NCI-H2196 (cell line): ENCODE measurements at regions not wholly inside any gene's neighbourhood (a gene's known extent, or its start where the extent isn't known, plus 50 kb on each side); places are given as distances from the start of the nearest gene placed in this dataset.
A peak's percentile ranks its signal among the peaks of the same experiment; 100 is the strongest.

Experiments used
- DNase-seq: peaks from one replicate; lab custom pipeline; 2025; ENCODE audit not compliant: unreplicated experiment; lab: John Stamatoyannopoulos, UW

DNA sequence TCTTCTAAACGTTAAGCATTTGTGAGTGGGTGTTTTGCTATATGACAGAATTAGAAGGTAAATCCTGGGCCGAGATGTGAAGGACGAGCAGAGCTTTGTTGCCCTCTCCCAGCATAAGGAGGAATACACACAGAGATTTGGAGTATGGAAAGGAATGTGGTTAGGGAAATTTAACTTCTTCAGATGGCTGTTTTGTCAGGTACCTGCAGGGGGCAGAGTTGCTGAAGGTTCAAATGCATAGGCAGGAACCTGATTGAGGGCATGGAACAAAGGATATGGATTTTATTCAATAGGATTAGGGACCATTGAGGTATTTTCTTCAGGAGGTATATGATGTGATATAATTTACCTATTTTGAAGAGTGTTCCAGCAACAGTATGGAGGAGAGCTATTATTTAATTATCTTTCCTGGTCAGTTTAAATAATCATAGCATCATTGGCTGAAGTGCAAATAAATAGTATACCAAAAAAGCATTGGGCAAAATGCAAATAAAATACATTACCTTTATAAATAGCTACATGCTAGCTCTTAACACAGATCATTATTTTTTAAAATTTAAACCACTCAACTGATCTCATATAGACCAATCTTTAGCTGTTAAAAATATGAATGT lies 143.6 kb downstream of the SLIT2 start:
- DNase-seq = peak; percentile 6

DNA sequence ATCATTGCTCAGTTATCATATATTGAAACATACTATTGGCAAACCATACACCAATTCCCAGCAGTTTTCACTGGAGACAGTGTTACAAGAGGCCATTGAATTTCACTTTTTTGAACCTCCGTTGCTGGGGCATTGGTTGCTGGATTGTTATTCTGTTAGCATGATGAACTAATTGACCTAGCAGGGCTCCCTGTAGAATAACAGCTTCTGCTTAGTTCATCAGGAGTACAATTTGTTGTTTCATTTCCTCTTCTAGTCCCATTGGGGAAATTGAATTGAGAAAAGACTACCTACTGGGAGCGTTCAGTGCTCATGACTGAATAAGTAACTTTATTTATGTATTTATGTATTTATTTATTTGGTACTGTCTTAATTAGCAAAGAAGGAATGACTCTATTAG lies 151.6 kb downstream of the SLIT2 start:
- no peak for DNase-seq

DNA sequence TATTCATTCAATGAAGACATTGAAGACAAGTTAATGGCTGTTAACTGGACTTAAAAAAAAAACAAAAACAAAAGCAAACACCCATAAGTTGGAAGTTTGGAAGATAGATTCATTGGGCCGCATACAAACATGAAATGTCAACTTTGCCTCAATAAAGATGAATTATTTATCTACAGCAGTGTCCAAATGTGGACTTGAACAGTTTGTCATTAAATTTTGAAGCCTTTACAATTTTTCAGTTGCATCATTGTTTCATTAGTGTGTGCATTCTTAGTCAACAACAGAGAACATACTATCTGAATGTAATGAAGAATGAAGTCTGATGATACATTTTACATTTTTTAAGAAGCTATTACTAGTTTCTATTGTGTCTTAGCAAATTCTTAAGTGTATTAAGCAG lies 152.1 kb downstream of the SLIT2 start:
- DNase-seq = no peak

DNA sequence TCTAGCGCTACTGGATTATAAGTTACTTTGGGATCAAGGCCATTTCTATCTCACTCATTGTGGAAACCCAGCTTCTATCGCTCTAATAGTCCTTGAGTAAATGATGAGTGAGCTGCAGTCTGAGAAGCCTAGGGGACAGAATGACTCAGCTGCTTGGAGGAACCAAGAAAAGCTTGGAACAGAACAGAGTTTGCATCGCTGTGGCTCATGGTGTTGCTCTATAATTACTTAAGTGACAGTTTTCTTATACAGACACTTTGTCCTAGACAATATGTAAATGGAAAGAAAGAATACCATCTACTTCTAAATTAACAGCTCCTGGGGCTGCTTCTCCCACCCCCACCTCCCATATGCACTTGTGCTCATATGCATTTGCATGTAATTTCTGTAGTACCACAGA lies 156.9 kb downstream of the SLIT2 start:
- no peak for DNase-seq

DNA sequence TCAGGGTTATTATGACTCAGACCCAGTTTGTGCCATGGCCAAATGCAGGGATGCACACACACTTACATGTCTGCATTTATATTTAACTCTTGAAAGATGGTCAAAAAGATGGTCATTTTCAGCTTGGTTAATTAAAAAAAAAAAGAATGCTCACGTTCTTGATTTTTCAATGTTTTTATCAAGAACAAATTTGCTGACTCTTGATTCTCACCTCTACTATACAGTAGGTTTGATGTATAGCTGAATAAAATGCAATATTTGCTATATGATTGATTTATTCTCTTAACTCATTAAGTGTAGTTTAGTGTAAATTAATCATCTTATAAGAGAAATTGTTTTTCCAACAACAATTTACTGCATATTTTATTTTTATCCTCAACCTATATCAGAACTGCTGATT lies 160.4 kb downstream of the SLIT2 start:
- DNase-seq = no peak

DNA sequence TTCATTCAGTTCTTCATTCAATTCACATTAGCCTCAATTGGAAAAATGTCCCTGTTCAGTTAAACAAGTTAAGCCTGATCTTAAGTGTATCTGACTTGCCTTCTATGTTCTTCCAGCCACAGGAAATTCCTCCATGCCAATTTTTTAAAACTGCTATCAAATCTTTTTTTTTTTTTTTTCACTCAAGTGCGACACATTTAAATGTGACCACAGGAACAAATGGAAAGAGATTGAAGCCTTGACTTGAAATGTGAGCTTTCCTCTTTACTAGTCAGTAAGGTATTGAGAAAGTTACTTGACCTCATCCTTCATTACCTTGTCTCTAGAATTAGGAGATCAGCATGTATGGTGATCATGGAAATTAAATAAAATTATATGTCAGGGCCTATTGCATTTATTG lies 165.1 kb downstream of the SLIT2 start:
- DNase-seq = no peak

DNA sequence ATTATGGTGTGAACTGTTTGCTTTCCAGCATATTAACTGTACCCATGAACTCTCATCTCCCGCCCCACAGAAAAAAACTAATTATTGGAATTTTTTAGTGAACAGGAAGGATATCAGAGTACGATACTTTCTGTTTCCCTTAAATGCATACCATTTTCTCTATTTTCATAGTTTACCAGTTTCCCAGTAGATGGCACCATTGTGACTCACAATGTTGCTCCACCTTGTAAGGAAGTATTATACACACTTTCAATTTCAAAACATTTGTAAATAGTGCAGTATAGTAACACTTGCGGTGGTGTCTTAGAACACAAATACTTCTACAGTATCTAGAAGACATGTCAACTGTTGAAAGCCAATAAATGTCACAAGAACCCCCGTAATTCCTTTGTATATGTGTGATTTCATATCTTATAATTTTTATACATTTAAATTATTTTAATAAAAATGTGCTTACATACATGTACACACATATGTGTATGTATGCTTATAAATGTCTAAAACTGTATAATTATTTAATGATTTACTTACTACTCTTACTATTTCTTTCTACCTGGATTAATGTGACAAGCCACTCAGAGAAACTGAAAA lies 167.3 kb downstream of the SLIT2 start:
- DNase-seq = peak; percentile 38

DNA sequence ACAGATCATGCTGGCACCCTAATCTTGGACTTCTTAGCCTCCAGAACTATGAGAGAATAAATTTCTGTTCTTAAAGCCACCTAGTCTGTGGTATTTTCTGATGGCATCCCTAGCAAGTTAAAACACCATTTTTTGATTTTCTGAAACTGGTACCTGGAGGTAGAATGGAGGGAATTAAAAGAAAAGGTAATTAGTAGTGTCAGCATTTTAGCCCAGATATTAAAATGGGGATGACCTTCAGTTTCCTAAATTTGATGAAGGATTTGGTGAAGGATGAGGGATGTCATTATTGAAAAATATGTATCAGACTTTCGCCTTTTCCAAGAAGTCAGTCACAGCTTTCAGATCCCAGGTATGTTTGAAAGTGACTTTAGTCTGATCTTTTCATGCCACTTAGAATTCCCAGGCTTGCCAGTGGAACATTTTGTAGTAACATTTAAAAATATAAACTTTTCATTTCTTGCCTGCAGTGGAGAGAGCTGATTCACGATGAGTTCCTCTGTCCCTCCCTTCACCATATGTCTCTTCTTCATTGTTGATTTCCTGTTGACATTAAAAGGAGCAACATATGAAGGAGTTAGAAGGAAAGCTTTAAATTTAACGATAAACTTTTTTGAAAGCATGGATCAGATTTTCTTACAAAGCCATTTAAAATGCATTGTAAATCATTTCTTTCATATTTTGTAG lies 169.4 kb downstream of the SLIT2 start:
- no peak for DNase-seq

DNA sequence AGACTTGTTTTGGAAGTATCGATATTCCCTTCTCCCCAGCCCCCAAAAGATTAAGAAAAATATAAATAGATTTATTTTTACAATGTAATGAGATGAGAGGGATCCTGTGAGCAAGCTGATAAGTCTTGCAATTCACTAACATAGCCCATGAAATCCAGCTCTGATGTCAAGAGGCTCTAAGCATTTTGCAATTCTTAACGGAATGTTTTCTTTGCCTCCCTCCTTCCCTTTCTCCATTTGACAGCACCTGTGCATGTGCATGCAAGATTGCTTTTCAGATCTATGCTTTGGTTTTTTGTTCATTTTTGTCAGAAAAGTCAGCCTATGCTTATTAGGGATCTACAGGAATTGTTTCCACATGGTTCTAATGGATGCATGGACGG lies 169.9 kb downstream of the SLIT2 start:
- DNase-seq = no peak

DNA sequence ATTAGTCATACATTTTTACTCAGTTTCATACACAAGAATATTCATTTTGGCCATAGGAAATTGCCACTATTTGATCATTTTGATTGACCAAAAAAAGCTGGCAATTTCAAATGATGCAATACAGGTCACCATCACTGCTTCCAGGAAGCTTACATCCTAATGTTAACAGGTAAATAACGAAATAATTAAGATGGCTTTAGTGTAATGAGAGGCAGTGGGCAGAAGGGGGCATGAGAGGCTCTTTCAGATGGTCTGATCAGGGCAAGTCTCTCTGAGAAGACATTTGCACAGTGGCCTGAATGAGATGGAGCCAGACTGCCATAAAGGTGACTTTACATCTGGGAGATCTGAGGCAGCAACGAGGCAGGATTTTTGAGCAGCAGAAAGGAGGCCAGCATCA lies 170.7 kb downstream of the SLIT2 start:
- DNase-seq = peak; percentile 2

DNA sequence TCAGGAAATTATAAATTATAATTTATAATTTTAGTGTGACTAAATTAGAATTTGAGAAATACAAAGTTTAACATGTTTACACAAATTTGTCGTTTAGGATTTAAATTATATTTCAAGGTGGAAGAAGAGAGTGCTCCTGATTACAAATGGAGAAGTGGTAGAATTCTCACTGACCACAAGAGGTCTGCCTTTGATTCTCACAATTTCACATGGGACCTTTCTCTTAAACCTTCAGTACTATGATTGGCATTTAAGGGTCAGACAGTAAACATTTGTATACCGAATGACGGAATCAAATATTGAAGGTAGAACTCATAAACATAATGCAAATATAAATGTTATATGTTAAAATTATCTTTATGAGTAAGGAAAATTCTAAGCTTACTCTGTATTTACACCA lies 171.7 kb downstream of the SLIT2 start:
- no peak for DNase-seq

DNA sequence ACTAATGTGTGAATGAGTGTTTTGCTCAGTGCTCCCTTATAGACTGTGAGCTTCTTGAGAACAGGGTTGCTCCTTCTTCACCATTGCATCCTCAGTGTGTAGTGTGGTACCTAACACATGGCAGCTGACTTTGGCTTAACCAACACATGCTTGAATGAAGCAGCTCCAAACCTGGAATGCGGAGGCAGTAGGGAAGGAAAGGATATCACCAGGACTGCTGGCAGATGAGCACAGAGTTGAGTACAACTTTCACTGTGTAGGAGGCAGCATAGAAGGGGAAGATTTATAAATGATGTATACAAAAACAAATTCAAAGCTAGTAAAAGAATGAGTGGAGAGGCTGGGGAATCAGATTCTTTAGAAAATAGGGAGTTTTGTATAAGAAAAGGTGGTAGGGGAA lies 174.3 kb downstream of the SLIT2 start:
- no peak for DNase-seq

DNA sequence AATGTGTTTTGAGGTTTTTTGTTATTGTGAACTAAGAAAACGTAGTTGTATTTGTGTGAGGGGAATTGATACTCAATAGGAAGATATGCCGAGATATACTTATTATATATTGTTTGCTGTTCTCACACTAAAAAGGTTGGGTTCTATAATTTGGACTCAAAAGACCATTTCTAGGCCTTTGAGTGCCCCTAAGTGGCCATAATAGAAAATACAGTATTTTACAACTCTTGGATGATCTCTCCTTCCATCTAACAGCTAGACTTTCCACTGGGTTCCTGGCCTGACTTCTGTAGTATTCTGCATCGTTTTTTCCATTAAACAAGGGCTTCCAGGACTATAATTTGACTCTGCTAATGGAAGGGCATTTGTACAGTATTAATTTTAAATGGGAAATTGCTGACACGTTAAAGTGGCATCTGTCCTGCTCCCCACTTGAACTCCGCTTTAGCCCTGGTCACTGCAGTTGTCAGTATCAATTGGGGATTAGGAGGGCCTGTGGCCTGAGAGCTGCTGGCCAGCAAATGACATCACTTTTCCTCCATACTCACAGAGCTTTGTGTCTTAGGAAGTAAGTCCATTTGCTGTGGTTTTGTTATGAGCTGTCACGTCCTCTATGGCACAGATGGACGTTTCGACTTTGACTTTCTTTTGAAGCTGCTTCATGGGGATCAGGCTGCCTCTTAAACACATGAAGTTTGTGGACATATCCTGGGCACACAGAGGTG lies 176.9 kb downstream of the SLIT2 start:
- DNase-seq = no peak

DNA sequence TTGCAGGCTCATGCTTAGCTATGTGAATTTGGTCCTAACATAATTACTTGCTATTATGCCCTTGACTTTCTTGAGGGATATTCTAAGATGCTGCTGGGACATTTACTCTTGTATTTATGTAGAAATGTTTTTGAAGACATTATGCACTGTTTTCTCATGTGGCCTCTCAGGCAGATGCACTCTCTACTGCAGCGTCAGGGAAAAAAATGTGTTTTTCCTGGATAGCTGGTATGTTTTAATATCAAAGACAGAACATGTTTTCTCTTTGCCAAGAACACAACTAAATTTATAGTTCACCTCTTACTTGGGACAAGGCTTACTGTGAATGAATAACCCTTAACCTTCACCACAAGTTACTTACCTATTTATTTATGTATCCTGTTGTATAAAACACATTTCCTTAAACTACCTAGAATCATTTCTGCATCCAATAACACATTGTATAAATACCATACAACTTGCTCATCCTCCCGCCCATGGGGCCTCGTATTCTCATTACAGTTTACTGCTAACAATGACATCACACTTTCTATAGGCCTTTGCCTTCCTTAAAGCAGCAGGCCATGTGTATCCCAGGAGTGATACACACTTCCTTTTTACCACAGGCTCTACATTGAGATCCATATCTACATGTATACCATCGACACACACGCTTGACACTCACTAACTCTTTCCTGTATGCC lies 178.7 kb downstream of the SLIT2 start:
- no peak for DNase-seq

DNA sequence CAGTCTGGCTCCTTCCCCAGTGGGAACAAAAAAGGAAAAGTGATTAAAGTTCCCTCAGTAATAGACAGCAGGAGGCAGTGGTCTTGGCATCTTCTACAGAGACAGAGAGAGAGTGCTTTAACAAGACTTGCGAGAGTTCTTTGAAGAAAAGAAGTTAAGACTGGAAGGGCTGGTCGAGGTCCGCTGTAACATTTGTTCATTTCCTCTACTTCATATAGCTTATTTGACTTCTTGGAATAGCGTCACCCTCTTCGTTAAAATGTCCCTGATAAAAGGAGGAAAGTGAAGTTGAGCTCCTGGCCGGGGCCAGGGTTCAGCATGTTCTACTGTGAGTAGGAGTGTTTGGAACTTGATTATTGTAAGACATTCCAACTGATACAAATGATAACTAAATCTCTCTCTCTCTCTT lies 179.8 kb downstream of the SLIT2 start:
- no peak for DNase-seq

DNA sequence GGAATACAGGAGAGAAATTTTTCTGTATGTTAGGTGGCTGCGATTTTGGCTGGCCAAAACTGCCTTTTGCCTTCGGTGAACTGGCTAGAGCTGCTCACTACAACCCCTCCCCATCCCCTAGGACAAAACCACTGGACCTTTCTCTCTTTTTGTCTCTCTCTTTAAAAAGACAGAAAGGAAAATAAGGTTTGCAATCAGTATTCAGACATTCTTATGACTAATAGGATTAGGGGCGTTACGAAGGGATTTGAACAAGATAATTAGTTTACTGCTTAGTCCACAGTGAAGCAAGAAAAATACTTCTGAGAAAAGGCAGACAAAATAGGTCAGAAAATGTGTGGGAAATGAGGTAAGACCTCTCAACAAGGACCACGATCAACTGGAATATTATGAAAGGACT lies 180.4 kb downstream of the SLIT2 start:
- DNase-seq = no peak

DNA sequence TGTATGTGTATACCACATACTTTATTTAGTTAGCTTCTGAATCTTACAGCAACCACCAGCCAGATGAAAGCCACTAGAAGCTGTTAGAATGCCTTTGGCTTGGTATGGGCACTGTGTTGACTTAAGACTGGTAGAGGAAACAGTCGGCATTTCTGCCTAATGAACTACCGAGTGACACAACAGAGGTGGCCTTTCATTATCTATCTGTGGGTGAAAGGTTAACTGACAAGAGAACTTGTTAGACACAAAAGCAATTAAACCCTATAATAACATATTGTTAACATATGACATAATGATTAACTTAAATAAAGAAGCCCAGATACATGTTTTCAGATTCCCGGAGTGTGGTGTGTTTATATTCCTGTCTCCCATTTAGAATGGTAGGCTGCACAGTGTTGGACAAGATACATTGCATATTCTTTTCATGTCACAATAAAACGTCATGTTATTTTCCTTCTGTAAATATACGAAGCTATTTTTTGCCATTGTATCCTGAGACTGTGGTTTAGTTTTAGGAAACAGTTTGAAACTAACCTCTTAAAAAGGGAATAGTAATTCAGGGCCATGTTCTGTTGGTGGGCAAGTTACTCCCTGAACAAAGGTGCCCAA lies 181.5 kb downstream of the SLIT2 start:
- DNase-seq = no peak

DNA sequence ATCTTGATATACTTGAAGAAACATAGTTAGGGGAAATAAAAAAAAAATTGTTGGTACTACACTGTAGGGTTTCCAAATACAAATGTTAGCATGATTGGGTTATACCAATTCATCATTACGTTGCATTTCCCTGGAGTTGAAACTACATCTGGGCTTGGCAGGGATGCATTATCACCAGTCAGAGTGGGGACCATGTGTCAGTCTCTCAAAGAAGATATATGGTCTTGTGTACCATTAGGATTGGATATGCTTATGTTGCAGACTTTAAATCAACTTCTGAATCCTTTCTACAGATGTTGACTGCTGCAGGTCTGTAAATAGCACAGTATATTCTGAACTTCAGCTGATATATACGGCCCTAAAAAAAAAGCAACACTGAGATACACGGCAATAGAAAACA lies 188.5 kb downstream of the SLIT2 start:
- DNase-seq = no peak

DNA sequence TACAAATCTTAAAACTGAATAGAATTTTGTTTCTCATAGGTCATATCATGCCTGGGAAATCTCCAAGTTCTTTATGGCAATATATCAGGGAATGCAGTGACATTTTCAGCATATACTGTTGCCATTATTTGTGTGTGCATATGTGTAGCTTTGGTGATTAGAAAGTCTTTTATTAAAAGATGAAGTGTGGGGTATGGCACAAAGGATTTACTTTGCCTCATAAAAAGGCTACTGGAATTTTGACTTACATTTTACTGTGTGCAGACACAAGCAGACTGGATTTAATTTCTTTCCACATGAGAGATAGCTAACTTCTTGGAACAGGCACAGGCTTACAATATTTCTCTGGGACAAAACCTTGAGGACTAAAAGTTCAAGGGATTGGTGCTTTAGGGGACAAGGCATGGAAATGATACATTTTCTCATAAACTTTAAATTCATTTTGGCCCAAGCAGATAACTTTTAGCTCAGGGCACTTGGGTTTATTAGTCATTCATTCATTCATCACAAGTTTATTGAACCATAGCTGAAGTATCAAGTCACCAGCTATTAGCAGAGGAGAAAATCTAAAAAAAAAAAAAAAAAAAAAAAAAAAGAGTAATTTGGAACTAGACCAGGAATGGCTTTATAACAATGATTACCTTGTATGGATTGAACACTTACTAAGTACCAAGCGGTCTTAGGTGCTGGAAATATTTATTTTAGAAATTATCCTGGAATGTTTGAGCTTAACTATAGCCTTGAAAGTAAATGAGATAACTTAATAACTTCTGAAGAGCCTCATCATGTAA lies 191.5 kb downstream of the SLIT2 start:
- DNase-seq = no peak

DNA sequence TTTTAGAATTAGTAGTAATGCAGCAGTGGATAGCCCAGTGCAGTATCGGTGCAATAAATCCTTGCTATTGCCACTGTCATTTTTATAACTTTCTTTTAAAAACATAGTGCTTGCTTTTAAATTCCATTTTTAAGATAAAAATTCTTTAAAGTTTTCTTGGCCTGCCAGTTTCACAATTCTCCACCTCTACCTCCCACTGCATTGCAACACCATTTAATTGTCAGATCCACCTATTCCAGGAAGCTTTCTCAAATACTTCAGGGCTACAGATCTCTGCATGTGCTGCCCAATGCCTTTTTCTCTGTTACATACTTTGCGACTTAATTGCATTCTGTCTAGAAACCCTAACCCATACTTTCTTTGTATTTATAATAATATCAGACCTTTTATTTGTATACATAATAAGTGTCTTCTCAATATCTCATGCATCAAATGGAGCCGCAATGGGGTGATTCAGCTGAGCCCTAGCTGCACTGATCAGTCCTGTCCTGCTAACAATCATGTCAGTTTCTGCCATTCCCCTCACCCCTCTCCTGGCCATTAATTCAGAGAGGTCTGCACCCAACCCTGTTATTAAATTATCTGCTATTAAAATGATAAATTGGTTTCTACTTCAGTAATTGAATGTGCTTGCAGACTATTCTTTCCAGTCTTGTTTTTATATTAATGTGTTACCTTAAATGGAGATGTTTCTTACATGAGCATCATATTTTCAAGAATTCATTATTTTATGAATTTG lies 193.1 kb downstream of the SLIT2 start:
- DNase-seq = no peak
